RPMI7951 (cell line): ENCODE measurements at regions not wholly inside any gene's neighbourhood (a gene's known extent, or its start where the extent isn't known, plus 50 kb on each side); places are given as distances from the start of the nearest gene placed in this dataset.

Experiments used
- DNase-seq: peaks from one replicate; pipeline ENCODE4 v3.0.0-alpha.2; 2012; ENCODE audit warnings: low read depth

- no peak for DNase-seq
Measured at GRCh38 chr2:167508709-167509108, 620.4 kb downstream of the XIRP2 start.

DNA sequence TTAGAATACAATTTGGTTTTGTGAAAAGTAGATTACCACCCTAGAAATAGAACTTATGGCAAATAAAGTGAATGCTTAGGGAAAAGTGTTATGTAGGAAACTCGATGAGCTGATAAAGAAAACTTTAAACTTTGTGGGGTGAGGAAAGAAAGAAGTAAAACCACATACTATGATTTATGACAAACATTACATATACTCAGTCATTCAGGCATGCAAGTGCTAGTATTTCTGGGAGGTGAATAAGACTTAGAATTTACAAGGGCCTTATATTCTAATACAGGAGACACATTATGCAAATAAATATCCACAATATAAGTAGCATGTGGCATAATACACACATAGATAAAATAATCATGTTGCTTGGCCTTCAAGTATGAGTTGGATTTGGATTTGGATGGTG lies 618.1 kb downstream of the XIRP2 start:
- DNase-seq: no peak

GRCh38 chr2:167504695-167505094 lies 616.4 kb downstream of the XIRP2 start:
- no peak for DNase-seq

GRCh38 chr2:167504061-167504460 lies 615.8 kb downstream of the XIRP2 start:
- no peak for DNase-seq

GRCh38 chr2:167501618-167502017 lies 613.3 kb downstream of the XIRP2 start:
- DNase-seq: no peak

- DNase-seq: no peak
Measured at GRCh38 chr2:167493862-167494261, 605.6 kb downstream of the XIRP2 start.

- no peak for DNase-seq
Measured at GRCh38 chr2:167492486-167492885, 604.2 kb downstream of the XIRP2 start.

DNA sequence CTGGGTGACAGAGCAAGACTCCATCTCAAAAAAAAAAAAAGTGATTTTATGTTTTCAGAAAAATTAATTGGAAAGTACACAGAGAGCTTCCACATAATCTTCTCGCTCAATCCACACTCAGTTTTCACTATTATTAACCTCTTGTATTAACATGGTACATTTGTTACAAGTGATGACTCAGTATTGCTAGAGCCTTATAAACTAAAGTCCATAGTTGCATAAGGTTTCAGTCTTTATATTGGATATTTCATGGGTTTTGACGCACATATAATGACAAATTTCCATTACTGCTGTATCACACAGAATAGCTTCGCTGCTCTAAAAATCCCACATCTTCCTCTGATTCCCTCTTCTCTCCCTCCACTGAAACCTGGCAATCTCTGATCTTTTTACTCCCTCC lies 603.5 kb downstream of the XIRP2 start:
- no peak for DNase-seq

- DNase-seq: no peak
Measured at GRCh38 chr2:167490455-167490854, 602.2 kb downstream of the XIRP2 start.

GRCh38 chr2:167489325-167489724 lies 601.0 kb downstream of the XIRP2 start:
- no peak for DNase-seq

DNA sequence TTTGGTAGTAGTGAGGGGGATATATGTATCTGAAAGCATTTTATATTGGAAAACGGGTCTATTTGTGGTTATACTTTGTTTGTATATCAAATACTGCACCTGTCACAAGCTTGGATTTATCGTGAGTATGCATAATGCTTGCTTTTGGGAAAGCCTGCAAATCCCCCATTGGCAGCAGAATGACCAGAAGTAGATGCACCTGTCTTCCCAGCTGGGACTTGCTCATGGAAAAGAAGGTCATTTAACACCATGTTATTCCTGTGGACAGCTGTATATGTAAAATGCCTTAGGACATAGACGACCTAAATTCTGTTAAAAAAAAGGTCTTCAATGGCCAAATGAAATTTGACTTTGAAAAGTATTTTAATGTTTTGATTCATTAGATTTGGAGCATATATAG lies 599.4 kb downstream of the XIRP2 start:
- no peak for DNase-seq

DNA sequence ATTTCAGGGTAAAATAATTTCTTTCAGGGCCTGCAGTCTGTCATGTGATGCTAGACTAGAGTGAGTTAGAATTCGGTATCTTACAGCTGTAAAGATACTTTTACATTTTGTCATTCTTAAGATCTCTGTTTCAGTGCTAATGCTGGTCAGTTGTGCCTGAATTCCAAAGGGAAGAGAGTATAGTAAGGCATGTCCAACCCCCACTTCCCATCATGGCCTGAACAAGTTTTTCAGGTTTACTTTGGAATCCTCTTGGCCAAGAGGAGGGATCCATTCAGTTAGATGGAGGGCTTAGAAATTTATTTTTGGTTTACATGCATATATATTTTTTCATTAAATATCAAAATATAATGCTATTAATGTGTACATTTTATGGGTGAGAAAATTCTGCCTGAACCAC lies 596.6 kb downstream of the XIRP2 start:
- DNase-seq: no peak

- DNase-seq: no peak
Measured at GRCh38 chr2:167480986-167481309, 592.7 kb downstream of the XIRP2 start.

DNA sequence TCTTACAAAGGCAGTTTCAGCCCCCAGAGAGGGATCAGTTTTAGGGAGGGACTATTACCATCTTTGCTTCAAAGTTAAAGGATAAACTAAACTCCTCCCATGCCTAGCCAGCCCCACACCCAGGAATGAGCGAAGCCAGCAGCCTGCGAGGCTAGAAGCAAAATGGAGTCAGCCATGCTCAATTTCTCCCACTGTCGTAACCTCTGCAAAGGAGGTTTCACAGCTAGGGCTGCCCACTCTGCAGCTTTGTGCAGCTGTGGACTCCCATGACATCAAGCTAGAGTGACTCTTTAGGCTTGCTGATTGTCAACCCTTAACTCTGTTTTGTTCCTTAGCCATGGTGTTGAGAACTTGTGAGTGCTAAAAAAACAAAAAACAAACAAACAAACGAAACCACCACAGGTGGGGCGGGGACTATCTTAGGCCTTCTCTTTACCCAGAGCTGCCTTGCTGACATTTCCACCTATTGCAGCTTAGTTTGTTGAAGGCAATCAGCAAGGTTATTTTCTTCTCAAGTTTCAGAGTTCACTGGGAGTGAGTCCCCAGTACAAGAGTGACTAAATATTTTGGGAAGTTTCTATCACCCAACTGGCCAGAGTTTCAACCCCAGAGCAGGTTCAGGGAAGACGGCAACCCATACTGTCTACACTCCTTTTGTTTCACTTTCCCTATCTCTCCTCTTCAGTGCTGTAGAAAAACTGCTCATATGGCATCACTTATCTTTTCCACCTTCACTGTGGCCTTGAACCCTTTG lies 592.1 kb downstream of the XIRP2 start:
- peak; percentile 1 for DNase-seq

DNA sequence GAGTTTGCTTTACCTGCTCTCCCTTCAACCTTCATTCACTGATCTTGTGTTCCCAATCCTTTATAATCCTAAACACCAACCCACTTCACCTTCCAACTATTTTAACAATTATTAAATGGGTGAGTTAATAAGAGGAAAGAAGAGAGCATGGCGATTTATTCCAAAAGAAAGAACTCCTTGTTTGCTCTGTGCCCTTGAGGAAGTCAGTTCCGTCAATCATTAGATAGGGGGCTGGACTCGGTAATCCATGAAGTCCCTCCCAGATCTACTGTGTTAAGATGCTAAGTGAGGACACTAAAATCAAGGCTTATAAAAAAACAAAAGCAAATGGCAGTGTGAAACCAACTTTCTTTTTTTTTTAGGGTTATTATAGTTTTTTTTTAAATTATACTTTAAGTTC lies 589.9 kb downstream of the XIRP2 start:
- DNase-seq: no peak

GRCh38 chr2:167475791-167476190 lies 587.5 kb downstream of the XIRP2 start:
- DNase-seq: no peak

DNA sequence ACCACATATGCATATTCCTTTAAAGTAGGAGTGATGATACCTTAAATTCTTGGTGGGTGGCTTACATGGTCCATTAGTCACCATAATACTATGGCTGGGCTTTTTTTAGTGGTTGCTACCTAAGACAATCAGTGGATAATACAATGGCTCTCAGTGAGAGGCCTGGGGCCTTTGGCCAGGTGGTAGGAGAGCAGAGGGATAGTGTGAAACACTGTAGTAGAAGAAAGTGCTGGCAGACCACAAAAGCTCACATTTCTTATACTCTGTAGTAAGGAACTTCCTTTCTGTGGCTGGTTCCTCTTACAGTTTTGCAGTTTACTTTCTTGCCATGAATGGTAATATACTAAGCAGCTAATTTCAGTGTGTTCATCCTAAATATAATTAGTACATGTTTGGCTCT lies 583.5 kb downstream of the XIRP2 start:
- DNase-seq: no peak

DNA sequence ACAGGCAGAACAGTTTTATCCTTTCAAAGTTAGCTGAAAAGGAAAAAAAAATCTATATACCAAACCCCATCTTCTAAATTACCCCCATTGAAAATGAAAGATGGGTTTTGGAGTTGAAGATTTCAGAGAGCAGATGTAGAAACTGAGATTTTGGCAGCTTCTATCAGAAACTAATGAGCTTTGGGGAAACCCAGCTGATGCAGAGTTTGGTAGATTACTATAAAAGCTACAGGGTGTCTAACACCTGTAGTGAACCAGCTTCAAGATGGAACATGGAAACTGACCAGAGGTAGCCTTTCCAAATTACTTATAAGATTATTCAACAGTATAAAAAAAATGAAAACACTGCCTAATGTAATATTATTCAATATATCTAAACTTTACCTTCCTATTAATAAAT lies 583.1 kb downstream of the XIRP2 start:
- no peak for DNase-seq

DNA sequence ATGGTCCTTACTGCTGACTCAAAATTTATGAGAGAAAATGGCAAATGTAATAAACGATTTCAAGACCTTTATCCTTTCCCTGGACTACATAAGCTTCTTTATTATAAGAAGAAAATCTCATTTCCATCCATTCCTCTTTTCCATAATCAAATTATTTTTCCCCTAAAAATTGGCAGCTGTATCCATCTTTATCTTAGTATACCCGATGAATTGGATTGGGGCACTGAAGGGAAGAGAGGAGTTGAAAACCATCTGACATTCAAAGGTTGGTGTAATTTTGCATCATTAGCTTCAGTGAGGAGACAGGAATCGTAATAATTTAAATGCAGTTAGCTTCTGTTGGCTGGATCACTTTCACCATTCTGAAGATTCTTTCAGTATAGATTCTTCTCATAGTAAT lies 574.1 kb downstream of the XIRP2 start:
- DNase-seq: no peak

GRCh38 chr2:167454036-167454435 lies 565.8 kb downstream of the XIRP2 start:
- DNase-seq: no peak

DNA sequence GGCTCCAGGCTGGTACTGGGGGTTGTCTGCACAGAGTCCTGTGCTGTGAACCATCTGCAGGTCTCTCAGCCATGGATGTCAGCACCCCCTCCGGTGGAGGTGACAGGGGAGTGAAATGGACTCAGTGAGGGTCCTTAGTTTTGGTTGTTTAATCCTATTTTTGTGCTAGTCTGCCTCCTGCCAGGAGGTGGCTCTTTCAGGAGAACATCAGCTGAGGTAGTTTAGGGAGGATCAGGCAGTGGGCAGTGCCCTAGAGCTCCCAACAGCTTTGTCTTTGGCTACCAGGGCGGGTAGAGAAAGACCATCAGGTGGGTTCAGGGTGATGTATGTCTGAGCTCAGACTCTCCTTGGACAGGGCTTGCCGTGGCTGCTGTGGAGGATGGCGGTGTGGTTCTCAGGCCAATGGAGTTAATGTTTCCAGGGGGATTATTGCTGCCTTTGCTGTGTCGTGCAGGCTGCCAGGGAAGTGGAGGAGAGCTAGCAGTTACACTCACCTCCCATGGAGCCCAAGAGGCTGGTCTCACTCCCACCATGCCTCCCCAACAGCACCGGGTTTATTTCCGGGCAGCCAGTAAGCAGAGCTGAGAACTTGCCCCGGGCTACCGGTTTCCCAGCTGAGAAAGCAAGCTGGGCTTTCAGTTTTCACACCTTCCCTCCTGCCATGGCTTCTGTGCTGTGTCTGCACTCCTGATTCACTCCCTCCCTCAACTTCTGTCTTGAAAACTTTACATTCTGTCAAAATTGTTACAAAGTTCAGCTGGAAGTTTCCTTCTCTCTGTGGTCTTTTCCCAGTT lies 563.4 kb downstream of the XIRP2 start:
- DNase-seq: no peak

- no peak for DNase-seq
Measured at GRCh38 chr2:167450364-167450763, 562.1 kb downstream of the XIRP2 start.

- DNase-seq: no peak
Measured at GRCh38 chr2:167440382-167440781, 552.1 kb downstream of the XIRP2 start.

DNA sequence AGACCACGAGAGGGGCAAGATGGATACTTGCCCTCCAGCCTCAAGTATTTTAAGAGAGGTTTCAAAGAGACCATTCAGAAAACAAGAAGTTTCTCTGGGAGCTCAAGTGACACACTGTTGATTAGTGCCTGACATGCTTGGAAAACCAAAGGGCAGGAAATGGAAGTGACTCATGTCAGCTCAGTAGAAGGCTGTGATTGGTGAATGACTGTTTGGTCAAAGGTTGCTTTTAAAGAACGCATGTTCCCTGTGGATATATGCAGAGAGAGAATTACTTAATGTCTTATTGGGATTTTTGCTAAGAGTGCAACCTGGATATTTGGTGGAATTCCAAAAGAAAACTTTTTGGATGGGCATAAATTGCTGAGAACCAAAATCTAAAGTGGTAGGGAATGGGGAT lies 549.9 kb downstream of the XIRP2 start:
- peak; percentile 68 for DNase-seq
